ENCODE measurements at regions not wholly inside any gene's neighbourhood (a gene's known extent, or its start where the extent isn't known, plus 50 kb on each side); places are given as distances from the start of the nearest gene placed in this dataset.
"Not testable (repeated sequence)": the region's sequence is repeated elsewhere in the genome, so short reads cannot be mapped to it uniquely, and the experiment has no call there.

- TF ChIP-seq, protein P1, sequence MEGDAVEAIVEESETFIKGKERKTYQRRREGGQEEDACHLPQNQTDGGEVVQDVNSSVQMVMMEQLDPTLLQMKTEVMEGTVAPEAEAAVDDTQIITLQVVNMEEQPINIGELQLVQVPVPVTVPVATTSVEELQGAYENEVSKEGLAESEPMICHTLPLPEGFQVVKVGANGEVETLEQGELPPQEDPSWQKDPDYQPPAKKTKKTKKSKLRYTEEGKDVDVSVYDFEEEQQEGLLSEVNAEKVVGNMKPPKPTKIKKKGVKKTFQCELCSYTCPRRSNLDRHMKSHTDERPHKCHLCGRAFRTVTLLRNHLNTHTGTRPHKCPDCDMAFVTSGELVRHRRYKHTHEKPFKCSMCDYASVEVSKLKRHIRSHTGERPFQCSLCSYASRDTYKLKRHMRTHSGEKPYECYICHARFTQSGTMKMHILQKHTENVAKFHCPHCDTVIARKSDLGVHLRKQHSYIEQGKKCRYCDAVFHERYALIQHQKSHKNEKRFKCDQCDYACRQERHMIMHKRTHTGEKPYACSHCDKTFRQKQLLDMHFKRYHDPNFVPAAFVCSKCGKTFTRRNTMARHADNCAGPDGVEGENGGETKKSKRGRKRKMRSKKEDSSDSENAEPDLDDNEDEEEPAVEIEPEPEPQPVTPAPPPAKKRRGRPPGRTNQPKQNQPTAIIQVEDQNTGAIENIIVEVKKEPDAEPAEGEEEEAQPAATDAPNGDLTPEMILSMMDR (conservative IDR thresholded peaks at IDR 0.05; ENCODE audit: low read depth, low read length), result not testable (repeated sequence)
- TF ChIP-seq EZH2 (IDR thresholded peaks at IDR 0.05; ENCODE audit: low read length, unreplicated experiment); EZH2phosphoT487 (IDR thresholded peaks at IDR 0.05; ENCODE audit: borderline replicate concordance, low read length): not testable (repeated sequence)
Observed at GRCh38 chr2:91516669-91517068, 2825.2 kb downstream of the RPIA start.
